Upper lobe of left lung (tissue), 6 donors: ENCODE measurements at regions not wholly inside any gene's neighbourhood (a gene's known extent, or its start where the extent isn't known, plus 50 kb on each side); places are given as distances from the start of the nearest gene placed in this dataset.
A peak's percentile ranks its signal among the peaks of the same experiment; 100 is the strongest.

Experiments
- ATAC-seq, 2 donors: fragments of 200-7000 bp; cut with Tn5 transposase; one replicate each; pipeline ENCODE4 v1.9.1; 2022; ENCODE audit warnings: mild to moderate bottlenecking in 2 of 2, moderate library complexity in 2 of 2; ENCODE audit not compliant: low FRiP score in 2 of 2
- DNase-seq, 2 donors: peaks; one replicate each; pipeline ENCODE4 v3.0.0-alpha.2; 2019 to 2020
- H3K27ac ChIP-seq, 4 donors: fragments of 200-600 bp; sonication (generic); one replicate each; pipeline ENCODE4 v1.5.1; 2016 to 2019
- H3K27me3 ChIP-seq, 4 donors: fragments of 200-600 bp; sonication (generic); one replicate each; pipeline ENCODE4 v1.5.1; 2017 to 2019
- H3K36me3 ChIP-seq, 4 donors: fragments of 200-600 bp; sonication (generic); one replicate each; pipeline ENCODE4 v1.5.1; 2016 to 2019
- H3K4me1 ChIP-seq, 4 donors: fragments of 200-600 bp; sonication (generic); one replicate each; pipeline ENCODE4 v1.5.1; 2018 to 2019
- H3K4me3 ChIP-seq, 4 donors: fragments of 200-600 bp; sonication (generic); one replicate each; pipeline ENCODE4 v1.5.1; 2017 to 2019; ENCODE audit warnings: mild to moderate bottlenecking in 2 of 4, moderate library complexity in 1 of 4
- H3K9me3 ChIP-seq, 4 donors: fragments of 200-600 bp; sonication (generic); one replicate each; pipeline ENCODE4 v1.5.1; 2018 to 2019
- CTCF ChIP-seq, 6 experiments: fragments of 450-650 bp in 4 of 6; fragments of 200-600 bp in 2 of 6; sonication (generic) in 2 of 6; IDR thresholded peaks; one replicate each; pipeline ENCODE4 v1.5.1; 2016 to 2019; ENCODE audit warnings: antibody characterized with exemption in 6 of 6
- EP300 ChIP-seq, 4 donors: sonication (generic); formaldehyde crosslinking; IDR thresholded peaks; one replicate each; pipeline ENCODE4 v1.5.1; 2017; ENCODE audit warnings: antibody characterized with exemption in 4 of 4, control low read depth in 2 of 4
- POLR2A ChIP-seq, 4 donors: fragments of 450-650 bp; IDR thresholded peaks; one replicate each; pipeline ENCODE4 v1.5.1; 2016 to 2017; ENCODE audit warnings: antibody characterized with exemption in 4 of 4, mild to moderate bottlenecking in 2 of 4
- POLR2AphosphoS5 ChIP-seq, 2 donors: sonication (generic); formaldehyde crosslinking; IDR thresholded peaks; one replicate each; pipeline ENCODE4 v1.5.1; 2017; ENCODE audit warnings: antibody characterized with exemption in 2 of 2
- WGBS, 2 donors: methylation state at CpG; one replicate each; pipeline ENCODE4 v1.1.5; 2017 to 2018; 5-methylcytosine and 5-hydroxymethylcytosine counted together
- donor health status: DM: no; HTN: no; CAD: no; lungs with moderate emphysema.
- donor health status: DM: no; HTN: yes; CAD: no; lungs with severe emphysema.

GRCh38 chr2:234305846-234306245, 191.0 kb downstream of the ARL4C start:
- ATAC-seq (no peak), DNase-seq (no peak)
- H3K36me3 ChIP-seq, result no peaks in the 10 kb centered on the region
- H3K4me3 ChIP-seq, result no peak overlapping the region
- WGBS, 2 donors, result 79 to 83% methylated on average over 4 of the region's 4 CpGs
- no peak overlapping the region for H3K27ac ChIP-seq
- no peaks in the 10 kb centered on the region for H3K27me3 ChIP-seq
- no peaks in the 10 kb centered on the region for H3K4me1 ChIP-seq
- TF ChIP-seq POLR2A (IDR thresholded peaks at IDR 0.05) (no peak), CTCF (IDR thresholded peaks at IDR 0.05) (no peak), POLR2AphosphoS5 (IDR thresholded peaks at IDR 0.05) (no peak)
- H3K9me3 ChIP-seq, result no peaks in the 10 kb centered on the region

GRCh38 chr2:234304950-234305349, 191.9 kb downstream of the ARL4C start:
- TF ChIP-seq POLR2A (IDR thresholded peaks at IDR 0.05), result no peak
- TF ChIP-seq EP300 (IDR thresholded peaks at IDR 0.05), result no peak
- TF ChIP-seq CTCF (IDR thresholded peaks at IDR 0.05), result no peak
- TF ChIP-seq POLR2AphosphoS5 (IDR thresholded peaks at IDR 0.05), result no peak
- H3K9me3 ChIP-seq, result no peaks in the 10 kb centered on the region
- WGBS, 2 donors, result 40 to 48% methylated on average over 5 of the region's 5 CpGs
- no peaks in the 10 kb centered on the region for H3K27me3 ChIP-seq
- ATAC-seq, result no peak
- H3K36me3 ChIP-seq, result no peaks in the 10 kb centered on the region
- no peaks in the 10 kb centered on the region for H3K4me1 ChIP-seq
- no peak overlapping the region for H3K27ac ChIP-seq
- H3K4me3 ChIP-seq, result no peak overlapping the region
- DNase-seq, result no peak

GRCh38 chr2:234302664-234302991, 194.3 kb downstream of the ARL4C start:
- no peak for TF ChIP-seq CTCF (IDR thresholded peaks at IDR 0.05)
- TF ChIP-seq POLR2AphosphoS5 (IDR thresholded peaks at IDR 0.05), result no peak
- TF ChIP-seq EP300 (IDR thresholded peaks at IDR 0.05), result no peak
- TF ChIP-seq POLR2A (IDR thresholded peaks at IDR 0.05), result no peak
- peak in 1 of 2 donors; percentile 20 for DNase-seq
- peak in 1 of 2 donors; percentile 13 for ATAC-seq
- Histone ChIP-seq H3K27me3 (no peaks in the 10 kb centered on the region), H3K4me1 (no peaks in the 10 kb centered on the region), H3K4me3 (no peak overlapping the region), H3K9me3 (no peaks in the 10 kb centered on the region), H3K36me3 (no peaks in the 10 kb centered on the region), H3K27ac (no peak overlapping the region)
- WGBS, 2 donors, result 75 to 94% methylated on average over 4 of the region's 4 CpGs

GRCh38 chr2:234300932-234301823, 195.7 kb downstream of the ARL4C start:
- Histone ChIP-seq H3K4me3 (no peak overlapping the region), H3K36me3 (no peaks in the 10 kb centered on the region), H3K27ac (no peak overlapping the region), H3K9me3 (no peaks in the 10 kb centered on the region), H3K4me1 (no peaks in the 10 kb centered on the region), H3K27me3 (no peaks in the 10 kb centered on the region)
- ATAC-seq (peak in 1 of 2 donors; percentile 13), DNase-seq (no peak)
- no peak for TF ChIP-seq CTCF (IDR thresholded peaks at IDR 0.05)
- no peak for TF ChIP-seq POLR2AphosphoS5 (IDR thresholded peaks at IDR 0.05)
- no peak for TF ChIP-seq EP300 (IDR thresholded peaks at IDR 0.05)
- no peak for TF ChIP-seq POLR2A (IDR thresholded peaks at IDR 0.05)
- 66 to 67% methylated on average over 18 of the region's 18 CpGs for WGBS, 2 donors

- WGBS, 2 donors, result 73% methylated on average over 4 to 6 of the region's 6 CpGs
- H3K27me3 ChIP-seq, result no peaks in the 10 kb centered on the region
- DNase-seq (no peak), ATAC-seq (no peak)
- H3K27ac ChIP-seq, result no peak overlapping the region
- H3K9me3 ChIP-seq, result no peaks in the 10 kb centered on the region
- TF ChIP-seq POLR2AphosphoS5 (IDR thresholded peaks at IDR 0.05) (no peak), CTCF (IDR thresholded peaks at IDR 0.05) (no peak), POLR2A (IDR thresholded peaks at IDR 0.05) (no peak), EP300 (IDR thresholded peaks at IDR 0.05) (no peak)
- no peak overlapping the region for H3K4me3 ChIP-seq
- no peaks in the 10 kb centered on the region for H3K36me3 ChIP-seq
- H3K4me1 ChIP-seq, result no peaks in the 10 kb centered on the region
Observed at GRCh38 chr2:234300391-234300925, 196.4 kb downstream of the ARL4C start.
